ENCODE measurements at regions not wholly inside any gene's neighbourhood (a gene's known extent, or its start where the extent isn't known, plus 50 kb on each side); places are given as distances from the start of the nearest gene placed in this dataset.

DNA sequence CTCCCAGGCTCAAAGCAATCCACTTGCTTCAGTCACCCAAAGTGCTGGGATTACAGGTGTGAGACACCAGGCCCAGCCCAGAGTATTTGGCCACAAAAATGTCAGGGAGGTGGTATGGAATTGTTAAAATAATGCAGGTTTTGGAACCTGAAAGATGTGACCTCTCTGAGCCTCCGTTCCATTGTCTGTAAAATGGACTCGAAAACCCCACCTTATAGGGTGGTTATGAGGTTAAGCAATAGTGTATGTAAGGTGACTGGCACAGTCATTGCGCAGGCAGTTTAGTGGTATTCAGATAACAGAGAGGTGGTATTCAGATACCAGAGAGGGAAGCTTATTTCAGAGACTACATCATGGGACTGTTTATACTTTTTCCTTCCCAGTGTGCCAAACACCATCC is 52.5 kb upstream of the PRSS23 start:
- TF ChIP-seq RAD21 (conservative IDR thresholded peaks at IDR 0.05 in 1 of 2, IDR thresholded peaks at IDR 0.05 in 1 of 2) (no peak), ESRRA (IDR thresholded peaks at IDR 0.05; ENCODE audit: borderline replicate concordance, low read length) (no peak), TP53 (CRISPR knock-in tag; IDR thresholded peaks at IDR 0.05) (no peak), EP300 (IDR thresholded peaks at IDR 0.05) (no peak), POLR2A (IDR thresholded peaks at IDR 0.05; ENCODE audit: low read length) (no peak), NR3C1 (IDR thresholded peaks at IDR 0.05) (no peak), EHMT2 (IDR thresholded peaks at IDR 0.05; ENCODE audit: low read depth) (no peak), RFX5 (IDR thresholded peaks at IDR 0.05) (no peak), NFE2L2 (conservative IDR thresholded peaks at IDR 0.05; ENCODE audit: low read length) (no peak), KDM5A (IDR thresholded peaks at IDR 0.05) (no peak), KDM1A (IDR thresholded peaks at IDR 0.05; ENCODE audit: low read depth) (no peak)
- TF ChIP-seq, protein P1, sequence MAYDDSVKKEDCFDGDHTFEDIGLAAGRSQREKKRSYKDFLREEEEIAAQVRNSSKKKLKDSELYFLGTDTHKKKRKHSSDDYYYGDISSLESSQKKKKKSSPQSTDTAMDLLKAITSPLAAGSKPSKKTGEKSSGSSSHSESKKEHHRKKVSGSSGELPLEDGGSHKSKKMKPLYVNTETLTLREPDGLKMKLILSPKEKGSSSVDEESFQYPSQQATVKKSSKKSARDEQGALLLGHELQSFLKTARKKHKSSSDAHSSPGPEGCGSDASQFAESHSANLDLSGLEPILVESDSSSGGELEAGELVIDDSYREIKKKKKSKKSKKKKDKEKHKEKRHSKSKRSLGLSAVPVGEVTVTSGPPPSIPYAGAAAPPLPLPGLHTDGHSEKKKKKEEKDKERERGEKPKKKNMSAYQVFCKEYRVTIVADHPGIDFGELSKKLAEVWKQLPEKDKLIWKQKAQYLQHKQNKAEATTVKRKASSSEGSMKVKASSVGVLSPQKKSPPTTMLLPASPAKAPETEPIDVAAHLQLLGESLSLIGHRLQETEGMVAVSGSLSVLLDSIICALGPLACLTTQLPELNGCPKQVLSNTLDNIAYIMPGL (CRISPR knock-in tag; IDR thresholded peaks at IDR 0.05; ENCODE audit: borderline replicate concordance) = no peak
- TF ChIP-seq, protein P2, sequence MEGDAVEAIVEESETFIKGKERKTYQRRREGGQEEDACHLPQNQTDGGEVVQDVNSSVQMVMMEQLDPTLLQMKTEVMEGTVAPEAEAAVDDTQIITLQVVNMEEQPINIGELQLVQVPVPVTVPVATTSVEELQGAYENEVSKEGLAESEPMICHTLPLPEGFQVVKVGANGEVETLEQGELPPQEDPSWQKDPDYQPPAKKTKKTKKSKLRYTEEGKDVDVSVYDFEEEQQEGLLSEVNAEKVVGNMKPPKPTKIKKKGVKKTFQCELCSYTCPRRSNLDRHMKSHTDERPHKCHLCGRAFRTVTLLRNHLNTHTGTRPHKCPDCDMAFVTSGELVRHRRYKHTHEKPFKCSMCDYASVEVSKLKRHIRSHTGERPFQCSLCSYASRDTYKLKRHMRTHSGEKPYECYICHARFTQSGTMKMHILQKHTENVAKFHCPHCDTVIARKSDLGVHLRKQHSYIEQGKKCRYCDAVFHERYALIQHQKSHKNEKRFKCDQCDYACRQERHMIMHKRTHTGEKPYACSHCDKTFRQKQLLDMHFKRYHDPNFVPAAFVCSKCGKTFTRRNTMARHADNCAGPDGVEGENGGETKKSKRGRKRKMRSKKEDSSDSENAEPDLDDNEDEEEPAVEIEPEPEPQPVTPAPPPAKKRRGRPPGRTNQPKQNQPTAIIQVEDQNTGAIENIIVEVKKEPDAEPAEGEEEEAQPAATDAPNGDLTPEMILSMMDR (IDR thresholded peaks at IDR 0.05) = no peak
- TF ChIP-seq, protein P3, sequence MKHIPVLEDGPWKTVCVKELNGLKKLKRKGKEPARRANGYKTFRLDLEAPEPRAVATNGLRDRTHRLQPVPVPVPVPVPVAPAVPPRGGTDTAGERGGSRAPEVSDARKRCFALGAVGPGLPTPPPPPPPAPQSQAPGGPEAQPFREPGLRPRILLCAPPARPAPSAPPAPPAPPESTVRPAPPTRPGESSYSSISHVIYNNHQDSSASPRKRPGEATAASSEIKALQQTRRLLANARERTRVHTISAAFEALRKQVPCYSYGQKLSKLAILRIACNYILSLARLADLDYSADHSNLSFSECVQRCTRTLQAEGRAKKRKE (CRISPR knock-in tag; IDR thresholded peaks at IDR 0.05; ENCODE audit: low read depth) = no peak
